Central memory CD4-positive, alpha-beta T cell (primary cell): ENCODE measurements at regions not wholly inside any gene's neighbourhood (a gene's known extent, or its start where the extent isn't known, plus 50 kb on each side); places are given as distances from the start of the nearest gene placed in this dataset.
"Not testable (repeated sequence)": the region's sequence is repeated elsewhere in the genome, so short reads cannot be mapped to it uniquely, and the experiment has no call there.

ENCODE experiments used
- DNase-seq: peaks from one replicate; pipeline ENCODE4 v3.0.0; 2022

- DNase-seq: not testable (repeated sequence)
These were observed 123.9 kb upstream of the FAT1 start for GRCh38 chr4:186847429-186848131.

DNA sequence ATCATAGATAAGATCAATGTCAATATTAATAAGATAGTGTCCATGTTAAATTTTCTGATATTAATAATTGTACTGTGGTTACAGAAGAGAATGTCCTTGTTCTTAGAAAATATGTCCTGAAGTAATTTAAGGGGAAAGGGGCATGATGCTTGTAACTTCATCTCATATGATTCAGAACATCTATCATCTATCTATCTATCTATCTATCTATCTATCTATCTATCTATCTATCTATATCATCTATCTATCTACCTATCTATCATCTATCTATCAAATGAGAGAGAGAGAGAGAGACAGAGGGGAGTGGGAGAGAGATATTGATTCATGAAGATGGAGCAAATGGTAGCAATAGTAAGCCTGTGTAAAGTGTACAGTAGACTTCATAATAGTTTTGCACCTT is 124.8 kb upstream of the FAT1 start:
- DNase-seq: no peak

- no peak for DNase-seq
These were observed 127.8 kb upstream of the FAT1 start for GRCh38 chr4:186851291-186852072.

DNA sequence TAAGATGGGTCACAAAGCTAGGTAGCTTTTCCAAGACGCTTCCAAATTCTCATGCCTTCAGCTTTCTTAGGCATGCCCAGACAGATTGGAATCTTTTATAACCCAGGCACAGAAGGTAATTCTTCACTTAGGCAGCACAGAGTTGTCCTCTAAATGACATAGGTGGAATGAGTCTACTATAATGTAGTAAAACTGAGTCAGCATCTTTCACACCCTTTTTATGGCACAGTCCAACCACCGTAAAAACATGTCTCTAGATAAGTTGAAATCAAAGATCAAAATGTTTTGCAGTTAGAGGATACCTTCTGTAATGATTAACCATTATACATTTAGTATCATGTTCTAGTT is 128.4 kb upstream of the FAT1 start:
- no peak for DNase-seq

DNA sequence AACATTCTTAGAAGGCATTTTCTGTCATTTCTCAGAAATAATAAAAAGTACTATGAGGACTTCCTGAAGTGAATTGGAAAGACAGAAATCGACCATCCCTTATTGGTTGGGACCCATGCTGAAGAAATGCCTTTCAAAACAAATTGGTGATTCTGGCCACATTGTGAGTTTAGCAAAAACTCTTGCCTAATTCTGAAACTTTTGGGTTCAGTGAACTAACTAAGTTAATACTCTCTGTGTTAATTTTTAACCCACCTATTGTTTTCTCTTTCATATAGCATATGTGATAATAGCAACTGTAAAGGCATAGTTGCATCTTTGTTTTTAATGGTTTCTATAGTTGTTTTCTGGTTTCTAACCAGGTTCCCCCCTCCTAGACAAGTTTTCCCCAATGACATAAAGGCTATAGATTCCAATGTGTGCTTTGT is 129.3 kb upstream of the FAT1 start:
- no peak for DNase-seq

GRCh38 chr4:186854256-186854655 is 130.6 kb upstream of the FAT1 start:
- DNase-seq: no peak

- DNase-seq: no peak
These were observed 131.5 kb upstream of the FAT1 start for GRCh38 chr4:186855111-186855510.

DNA sequence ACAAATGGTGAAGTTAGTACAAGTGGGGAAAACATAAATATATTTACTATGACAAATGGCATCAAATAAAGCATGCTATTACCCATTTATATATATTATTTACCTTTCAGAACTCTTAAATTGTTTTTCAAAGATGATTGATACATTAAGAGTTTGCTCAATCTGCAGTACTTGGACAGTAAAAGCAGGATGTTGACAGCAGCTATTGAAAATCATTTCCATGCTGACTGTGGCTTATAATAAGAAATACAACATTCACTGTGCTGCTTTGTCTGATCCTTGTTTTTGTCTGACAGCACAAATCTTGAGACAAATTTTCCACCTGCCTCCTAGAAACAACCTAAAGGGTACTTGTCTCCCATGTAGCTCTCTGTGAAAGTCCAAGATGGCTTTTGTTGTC is 134.1 kb upstream of the FAT1 start:
- no peak for DNase-seq

- DNase-seq: no peak
These were observed 134.7 kb upstream of the FAT1 start for GRCh38 chr4:186858355-186858754.

DNA sequence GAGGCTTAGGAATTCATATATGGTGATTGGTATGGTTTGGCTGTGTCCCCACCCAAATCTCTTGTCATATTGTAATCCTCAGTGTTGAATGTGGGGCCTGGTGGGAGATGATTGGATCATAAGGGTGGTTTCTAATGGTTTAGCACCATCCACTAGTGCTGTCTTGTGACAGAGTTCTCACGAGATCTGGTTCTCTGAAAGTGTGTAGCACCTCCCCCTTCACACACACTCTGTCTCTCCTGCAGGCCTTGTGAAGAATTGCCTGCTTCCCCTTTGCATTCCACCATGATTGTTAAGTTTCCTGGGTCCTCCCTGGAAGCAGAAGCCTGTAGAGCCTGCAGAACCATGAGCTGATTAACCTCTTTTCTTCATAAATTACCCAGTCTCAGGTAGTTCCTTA is 135.8 kb upstream of the FAT1 start:
- no peak for DNase-seq

GRCh38 chr4:186861317-186861716 is 137.7 kb upstream of the FAT1 start:
- no peak for DNase-seq

- DNase-seq: no peak
These were observed 148.2 kb upstream of the FAT1 start for GRCh38 chr4:186871856-186872255.

DNA sequence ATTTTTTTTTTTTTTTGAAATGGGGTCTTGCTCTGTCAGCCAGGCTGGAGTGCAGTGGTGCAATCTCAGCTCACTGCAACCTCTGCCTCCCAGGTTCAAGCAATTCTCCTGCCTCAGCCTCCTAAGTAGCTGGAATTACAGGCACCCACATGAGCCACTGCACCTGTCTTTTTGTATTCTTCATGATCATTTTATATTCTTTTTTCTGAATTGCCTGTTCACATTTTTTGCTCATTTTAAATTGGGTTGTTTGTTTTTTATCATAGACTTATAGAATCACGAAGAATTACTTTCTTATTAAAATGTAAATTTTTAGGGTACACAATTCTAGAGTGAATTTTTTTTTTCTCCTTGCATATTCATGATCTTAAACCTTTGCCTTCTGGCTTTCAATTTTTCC is 149.4 kb upstream of the FAT1 start:
- DNase-seq: not testable (repeated sequence)

DNA sequence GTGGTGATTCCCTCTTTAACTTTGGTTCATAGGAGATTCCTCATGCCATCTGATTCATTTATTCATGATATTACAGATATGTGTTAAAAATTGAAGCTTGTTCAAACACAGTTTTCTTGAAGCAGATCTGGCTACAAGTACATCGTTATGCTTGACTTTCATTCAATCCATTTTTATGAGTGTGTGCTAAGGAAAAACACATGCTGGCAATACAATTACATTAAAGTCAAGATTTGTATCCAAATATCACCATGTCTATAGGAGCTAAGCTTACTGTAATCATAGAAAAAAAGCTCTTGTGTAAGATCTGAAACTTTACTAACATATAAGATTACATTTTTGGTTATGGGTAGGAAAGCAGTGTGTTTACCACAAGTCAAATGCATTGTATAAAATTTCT is 151.8 kb upstream of the FAT1 start:
- no peak for DNase-seq

- no peak for DNase-seq
These were observed 153.4 kb upstream of the FAT1 start for GRCh38 chr4:186876961-186877626.

DNA sequence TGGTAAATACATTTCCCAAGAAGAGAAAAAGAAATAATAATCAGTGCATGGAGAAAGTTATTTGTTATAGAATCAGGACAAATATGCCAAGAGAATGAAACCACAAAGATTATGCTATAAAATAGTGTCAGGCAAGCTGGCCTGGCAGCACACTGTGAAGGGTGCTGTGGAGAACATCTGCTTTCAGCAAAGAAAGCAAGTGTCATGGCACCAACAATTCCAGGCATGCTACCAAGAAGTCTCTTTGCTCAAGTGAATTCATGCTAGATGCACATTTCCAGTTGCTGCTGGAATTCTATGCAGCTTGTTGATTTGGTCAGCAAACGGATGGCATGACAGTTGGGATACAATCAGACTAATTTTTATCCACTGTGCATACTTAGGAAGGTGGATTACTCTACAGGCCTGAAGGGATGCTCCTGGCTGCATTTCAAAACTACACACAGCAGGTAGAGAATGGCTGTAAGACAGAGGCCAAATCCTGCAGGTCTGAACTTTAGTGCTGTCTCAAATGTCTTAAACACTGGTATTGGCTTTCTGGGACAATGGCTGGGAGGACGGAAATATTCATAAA is 154.6 kb upstream of the FAT1 start:
- DNase-seq: no peak

- no peak for DNase-seq
These were observed 158.0 kb upstream of the FAT1 start for GRCh38 chr4:186881521-186882220.

DNA sequence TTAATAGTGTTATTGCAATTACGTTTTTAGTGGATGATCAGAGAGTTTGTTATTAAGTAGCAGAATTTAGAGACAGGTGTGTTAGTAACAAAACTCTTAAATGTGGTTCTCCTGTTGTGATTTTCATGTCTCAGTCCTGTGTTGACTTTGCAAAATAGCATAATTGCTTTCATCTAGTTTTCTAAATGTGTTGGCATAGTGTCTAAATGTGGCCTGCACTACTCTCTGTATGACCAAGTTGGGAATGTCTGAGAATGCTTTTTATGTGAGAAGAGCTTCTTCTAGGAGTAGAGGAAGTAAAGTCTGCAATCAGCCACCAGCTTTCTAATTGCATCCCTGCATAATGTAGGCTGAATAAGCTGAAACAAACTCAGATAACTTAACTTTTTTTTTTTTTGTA is 158.6 kb upstream of the FAT1 start:
- no peak for DNase-seq

GRCh38 chr4:186885289-186885688 is 161.6 kb upstream of the FAT1 start:
- no peak for DNase-seq

DNA sequence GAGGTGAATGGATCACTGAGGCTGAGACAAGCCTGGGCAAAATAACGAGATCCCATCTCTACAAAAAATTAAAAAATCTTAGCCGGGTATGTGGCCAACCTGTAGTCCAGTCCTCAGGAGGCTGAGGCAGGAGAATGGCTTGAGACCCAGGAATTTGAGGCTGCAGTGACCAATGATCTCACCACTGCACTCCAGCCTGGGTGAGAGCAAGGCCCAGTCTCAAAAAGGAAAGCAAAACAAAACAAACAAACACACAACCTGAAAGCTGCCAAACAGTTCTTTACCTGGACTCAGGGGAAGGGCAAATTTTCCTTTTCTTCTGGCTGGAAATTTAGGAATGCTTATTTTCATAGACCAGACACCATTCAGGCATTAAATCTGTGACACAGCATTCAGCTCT is 163.1 kb upstream of the FAT1 start:
- no peak for DNase-seq

- DNase-seq: no peak
These were observed 163.6 kb upstream of the FAT1 start for GRCh38 chr4:186887291-186887700.

GRCh38 chr4:186887752-186888151 is 164.1 kb upstream of the FAT1 start:
- no peak for DNase-seq
